NCI-H774 (cell line): ENCODE measurements at regions not wholly inside any gene's neighbourhood (a gene's known extent, or its start where the extent isn't known, plus 50 kb on each side); places are given as distances from the start of the nearest gene placed in this dataset.

Experiments
- DNase-seq: peaks from one replicate; lab custom pipeline; 2025; lab: John Stamatoyannopoulos, UW

- DNase-seq, result no peak
Measured at GRCh38 chr2:16002575-16002974, 62.2 kb downstream of the MYCN start.

GRCh38 chr2:16002144-16002543 lies 61.8 kb downstream of the MYCN start:
- no peak for DNase-seq

- DNase-seq, result no peak
Measured at GRCh38 chr2:16000642-16001041, 60.3 kb downstream of the MYCN start.

- no peak for DNase-seq
Measured at GRCh38 chr2:15999596-16000469, 59.5 kb downstream of the MYCN start.

GRCh38 chr2:15997728-15998280 lies 57.5 kb downstream of the MYCN start:
- no peak for DNase-seq

GRCh38 chr2:15996536-15997423 lies 56.4 kb downstream of the MYCN start:
- no peak for DNase-seq
